HG02571 (cell line): ENCODE measurements at regions not wholly inside any gene's neighbourhood (a gene's known extent, or its start where the extent isn't known, plus 50 kb on each side); places are given as distances from the start of the nearest gene placed in this dataset.

ENCODE experiments used
- ATAC-seq: cut with Tn5 transposase; IDR thresholded peaks from one replicate; pipeline ENCODE4 v1.9.1; 2021; ENCODE audit warnings: mild to moderate bottlenecking, moderate library complexity; ENCODE audit not compliant: unreplicated experiment

DNA sequence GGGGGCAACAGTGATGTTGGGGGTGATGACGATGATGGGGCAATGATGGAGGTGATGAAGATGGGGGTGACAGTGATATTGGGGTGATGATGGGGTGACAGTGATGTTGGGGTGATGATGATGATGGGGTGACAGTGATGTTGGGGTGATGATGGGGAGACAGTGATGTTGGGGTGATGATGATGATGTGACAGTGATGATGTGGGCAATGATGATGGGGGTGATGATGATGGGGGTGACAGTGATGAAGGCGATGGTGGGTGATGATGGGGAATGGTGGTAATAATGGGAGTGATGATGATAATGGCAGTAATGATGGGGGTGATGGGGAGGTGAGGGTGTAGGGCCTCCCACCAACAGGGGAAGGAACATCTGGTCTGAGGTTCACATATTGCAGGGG lies 150.6 kb downstream of the ERMARD start:
- ATAC-seq, result no peak

DNA sequence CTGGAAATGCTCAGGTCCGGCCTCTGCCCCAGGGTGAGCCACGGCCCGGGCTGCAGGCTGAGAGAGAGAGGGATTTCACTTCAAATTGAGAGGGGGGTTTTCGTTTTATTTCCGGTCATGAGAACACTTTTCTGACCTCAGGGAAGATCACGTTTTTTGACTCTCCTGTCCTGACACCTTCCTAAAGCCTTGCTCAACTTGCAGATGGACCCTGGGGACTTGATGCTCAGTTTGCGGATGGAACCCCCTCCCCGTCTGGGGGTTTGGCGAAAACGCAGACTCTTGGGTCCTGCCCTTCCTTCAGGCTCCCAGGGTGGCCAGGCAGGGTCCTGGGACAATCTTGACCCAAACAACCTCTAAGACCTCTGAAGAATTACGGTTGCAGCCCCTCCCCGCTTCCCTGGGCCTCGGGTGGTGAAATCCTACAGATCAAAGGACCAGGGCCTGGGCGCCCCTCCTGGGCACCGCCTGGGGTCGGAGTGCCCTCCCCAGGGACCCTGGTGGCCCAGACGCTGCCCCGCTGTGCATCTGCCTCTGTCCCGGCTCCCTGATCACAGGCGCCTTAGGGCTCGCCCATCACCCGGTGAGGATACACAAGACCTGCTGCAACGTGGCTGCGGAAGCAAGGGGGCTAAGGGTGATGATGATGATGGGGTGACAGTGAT lies 148.2 kb downstream of the ERMARD start:
- ATAC-seq, result no peak

DNA sequence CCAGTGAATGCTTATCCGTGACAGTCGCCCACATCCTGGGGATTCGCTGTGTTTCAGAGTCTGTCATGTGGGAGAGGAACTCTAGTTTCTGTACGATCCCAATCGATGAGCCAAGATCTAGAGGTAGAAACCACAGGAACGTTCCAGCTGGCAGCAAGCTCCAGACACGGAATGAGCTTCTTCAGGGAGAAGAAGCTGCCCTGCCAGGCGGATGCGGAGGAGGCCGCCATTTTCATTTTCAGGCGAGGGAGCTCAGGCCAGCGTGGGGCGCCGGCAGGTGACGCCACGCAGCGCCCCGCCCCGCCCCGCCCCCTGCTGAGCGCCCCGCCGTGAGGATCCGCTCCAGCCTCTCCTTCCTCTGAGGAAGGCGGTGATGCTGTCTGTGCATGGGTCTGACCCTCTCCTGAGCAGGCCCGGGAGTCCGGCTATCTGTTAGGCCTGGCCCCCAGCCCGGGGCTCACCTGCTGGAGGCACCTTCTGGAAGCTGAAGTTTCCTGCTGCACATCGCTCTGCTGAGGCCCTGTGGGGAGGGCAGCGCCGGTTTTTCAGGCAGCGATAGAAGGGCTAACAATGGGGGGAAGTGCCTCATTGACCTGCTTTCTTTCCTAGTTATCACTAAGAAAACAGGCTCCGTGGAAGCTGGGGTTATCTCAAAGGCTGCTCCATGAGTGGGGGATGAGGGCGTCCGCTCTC lies 147.5 kb downstream of the ERMARD start:
- no peak for ATAC-seq

DNA sequence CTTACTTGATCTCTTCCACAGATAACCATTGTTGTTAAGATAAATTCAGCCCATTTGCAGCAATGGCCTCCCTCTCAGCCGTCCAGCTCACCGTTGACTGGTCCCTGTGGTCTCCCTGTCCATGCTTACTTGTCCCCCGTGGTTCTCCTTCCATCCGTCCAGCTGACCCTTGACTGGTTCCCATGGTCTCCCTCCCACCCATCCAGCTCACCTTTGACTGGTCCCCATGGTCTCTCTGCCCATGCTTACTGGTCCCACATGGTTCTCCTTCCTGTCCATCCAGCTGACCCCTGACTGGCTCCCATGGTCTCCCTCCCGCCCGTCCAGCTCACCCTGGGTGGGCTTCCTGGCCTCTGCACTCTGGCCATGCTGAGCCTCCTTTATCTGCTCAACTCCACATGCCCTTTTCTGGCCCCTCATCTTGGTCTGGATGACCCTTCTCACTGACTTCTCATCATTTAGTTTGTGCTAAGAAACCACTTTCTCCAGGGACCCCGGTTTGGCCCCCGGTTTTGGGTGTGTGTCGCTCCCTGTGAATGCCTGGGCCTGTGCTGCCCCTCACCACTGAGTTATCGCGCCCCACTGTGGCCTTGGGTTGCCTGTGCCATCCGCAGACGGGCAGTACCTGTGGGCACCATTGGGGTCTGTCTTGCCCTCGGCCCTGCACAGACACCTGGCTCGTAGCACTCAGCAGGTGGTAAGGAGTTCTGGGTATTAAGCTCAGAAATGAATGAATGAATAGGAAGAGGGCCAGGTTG lies 146.4 kb downstream of the ERMARD start:
- ATAC-seq, result no peak

DNA sequence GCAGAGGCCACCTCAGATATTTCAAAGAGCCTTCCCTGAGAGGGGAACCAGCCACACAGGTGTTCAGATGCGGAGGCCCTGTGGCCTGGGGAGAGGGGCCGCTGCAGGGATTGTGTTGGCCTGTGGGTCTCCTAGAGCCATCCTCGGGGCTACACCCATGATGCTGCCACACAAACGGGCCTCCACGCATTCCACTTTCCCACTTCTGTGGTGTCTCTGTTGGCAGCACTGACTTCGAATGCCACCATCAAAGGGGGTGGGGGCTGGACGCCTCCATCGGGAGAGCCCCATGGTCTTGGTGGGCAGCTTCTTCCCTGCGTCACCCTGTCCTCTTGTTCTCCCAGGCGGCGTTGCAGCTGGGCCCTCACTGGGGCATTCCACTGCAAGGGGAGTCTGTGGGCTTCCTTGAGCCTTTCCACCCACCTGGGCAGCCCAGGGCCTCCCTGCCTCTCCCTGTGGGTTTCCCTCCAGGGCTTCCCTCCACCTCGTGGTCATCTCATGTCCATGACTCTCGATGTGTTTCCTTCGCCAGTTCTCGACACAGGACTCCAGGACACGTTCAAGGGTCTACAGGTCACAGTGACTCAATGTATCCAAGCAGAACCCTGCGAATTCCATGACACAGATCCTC lies 145.5 kb downstream of the ERMARD start:
- no peak for ATAC-seq

DNA sequence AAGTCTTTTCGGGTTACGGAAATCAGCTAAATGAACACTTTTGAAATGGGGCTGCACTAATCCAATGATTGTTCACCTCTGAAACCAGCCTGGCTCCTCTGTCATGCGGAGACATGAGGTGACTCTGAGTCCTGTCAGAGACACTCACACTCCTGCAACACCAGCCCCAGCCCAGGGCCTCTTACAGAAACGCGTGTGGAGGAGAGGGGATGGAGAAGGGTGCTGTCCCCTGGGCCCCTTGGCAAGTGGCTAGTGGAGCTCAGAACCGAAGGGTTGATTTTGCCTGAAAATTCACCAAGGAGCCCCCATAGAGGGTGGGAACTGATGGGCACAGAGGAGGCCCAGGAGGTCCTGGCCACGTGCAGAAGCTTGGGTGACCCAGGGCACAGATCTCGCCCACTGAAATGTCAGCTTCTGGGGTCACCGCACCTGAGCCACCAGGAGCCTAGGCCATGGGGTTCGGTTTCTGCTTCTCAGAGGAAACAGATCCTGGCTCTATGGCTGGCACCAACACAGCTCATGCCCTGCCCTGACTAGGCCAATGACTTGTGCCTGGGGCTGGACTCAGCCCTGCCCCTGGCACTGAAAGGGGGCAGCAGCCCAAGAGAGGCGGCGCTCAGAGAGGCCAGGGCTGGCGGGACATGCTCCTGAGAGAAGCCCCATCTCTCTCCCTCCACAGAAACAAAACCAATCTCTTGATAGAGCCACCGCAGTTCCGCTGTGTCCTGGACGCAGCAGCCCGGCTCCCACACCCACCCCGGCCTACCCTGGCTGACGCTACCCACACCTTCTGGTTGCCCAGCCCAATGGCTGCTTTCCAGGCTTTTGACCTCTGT lies 144.7 kb downstream of the ERMARD start:
- no peak for ATAC-seq

DNA sequence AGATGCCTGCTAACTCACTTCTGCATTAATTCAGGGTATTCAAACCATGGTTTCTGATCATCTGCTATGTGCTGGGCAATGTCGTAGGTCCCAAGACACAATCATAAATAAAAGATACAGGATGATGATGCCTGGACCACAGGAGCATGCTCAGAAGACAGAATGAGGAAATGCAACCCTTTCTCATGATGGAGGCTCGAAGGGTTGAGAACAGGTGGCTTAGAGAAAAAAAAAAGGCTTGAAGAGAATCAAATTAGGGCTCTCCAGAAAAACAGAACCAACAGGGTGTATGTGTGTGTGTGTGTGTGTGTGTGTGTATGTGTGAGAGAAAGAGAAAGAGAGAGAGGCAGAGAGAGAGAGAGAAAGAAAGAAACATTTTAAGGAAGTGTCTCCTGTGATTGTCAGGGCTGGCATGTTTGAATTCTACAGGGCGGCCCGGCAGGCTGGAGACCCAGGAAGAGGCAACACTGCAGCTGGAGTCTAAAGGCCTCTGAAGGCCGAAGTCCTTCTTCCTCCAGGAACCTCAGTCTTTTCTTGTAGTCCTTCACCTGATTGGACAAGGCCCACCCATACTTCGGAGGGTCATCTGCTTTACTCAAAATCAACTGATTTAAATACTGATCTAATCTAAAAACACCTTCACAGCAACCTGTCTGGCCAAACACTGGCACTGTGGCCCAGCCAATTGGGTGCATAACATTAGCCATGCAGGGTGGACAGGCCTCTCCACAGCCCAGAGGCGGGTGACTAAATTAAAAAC lies 143.8 kb downstream of the ERMARD start:
- no peak for ATAC-seq

DNA sequence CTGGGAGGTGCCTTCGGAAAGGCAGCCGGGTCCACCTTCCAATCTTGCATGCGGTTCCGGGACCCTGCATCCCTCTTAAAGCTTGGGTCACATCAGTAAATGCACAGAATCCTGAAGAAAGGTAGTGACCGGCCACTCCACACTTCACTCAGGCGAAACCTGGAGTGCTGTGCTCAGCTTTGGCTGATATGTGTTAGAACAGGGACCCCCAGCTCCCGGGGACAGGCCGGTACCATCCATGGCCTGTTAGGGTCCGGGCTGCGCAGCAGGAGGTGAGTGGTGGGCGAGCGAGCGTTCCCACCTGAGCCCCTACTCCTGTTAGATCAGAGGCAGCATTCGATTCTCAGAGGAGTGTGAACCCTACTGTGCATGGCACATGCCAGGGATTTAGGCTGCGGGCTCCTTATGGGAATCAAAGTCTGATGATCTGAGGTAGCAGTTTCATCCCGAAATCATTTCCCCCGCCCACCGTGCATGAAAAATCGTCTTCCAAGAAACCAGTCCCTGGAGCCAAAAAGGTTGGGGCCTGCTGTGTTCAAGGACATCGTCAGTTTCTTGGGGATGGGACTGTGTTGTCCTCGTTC lies 143.0 kb downstream of the ERMARD start:
- no peak for ATAC-seq

DNA sequence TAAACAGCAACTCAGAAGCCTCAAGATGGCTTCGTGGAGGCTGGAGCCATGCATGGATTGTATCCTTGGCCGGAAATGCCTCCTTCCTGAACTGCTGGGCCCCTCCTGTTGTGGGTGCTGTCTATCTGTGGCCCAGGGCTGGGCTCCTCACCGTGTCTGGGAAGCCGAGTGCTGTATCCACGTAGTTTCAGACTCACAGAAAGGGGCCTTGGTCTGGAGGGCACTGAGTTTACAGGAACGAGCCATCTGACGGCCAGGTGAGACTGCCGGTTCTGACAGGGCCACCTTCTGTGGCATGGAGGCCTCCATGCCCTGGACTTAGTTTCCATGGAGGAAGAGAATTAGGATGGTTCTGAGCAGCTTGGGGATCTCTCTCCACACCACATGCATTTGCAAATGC lies 142.2 kb downstream of the ERMARD start:
- no peak for ATAC-seq

DNA sequence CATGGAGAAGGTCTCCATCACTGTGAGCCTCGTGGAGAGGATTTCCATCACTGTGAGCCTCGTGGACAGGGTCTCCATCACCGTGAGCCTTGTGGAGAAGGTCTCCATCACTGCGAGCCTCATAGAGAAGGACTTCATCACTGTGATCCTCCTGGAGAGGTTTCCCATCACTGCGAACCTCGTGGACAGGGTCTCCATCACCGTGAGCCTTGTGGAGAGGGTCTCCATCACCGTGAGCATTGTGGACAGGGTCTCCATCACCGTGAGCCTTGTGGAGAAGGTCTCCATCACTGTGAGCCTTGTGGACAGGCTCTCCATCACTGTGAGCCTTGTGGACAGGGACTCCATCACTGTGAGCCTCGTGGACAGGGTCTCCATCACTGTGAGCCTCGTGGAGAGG lies 140.4 kb downstream of the ERMARD start:
- no peak for ATAC-seq

DNA sequence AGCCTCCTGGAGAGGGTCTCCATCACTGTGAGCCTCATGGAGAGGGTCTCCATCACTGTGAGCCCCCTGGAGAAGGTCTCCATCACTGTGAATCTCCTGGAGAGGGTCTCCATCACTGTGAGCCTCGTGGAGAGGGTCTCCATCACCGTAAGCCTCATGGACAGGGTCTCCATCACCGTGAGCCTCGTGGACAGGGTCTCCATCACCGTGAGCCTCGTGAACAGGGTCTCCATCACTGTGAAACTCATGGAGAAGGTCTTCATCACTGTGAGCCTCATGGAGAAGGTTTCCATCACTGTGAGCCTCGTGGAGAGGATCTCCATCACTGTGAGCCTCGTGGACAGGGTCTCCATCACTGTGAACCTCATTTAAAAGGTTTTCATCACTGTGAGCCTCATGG lies 140.0 kb downstream of the ERMARD start:
- no peak for ATAC-seq

DNA sequence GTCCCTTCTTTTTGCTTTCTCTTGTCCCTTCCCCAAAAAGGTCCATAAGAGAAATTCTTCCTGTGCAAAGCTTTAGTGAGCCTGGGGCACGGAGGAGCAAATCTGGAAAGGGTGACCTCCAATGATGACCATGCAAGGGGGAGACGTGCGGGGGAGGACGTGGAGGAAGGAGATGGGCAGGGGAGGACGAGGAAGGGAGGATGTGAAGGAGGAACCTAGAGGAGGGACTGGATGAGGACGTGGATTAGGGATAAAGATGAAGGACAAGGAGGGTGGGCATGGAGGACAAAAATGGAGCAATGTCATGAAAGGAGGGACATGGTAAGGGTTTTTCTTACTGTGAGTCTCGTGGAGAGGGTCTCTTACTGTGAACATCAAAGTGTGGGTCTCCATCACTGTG lies 139.5 kb downstream of the ERMARD start:
- no peak for ATAC-seq

DNA sequence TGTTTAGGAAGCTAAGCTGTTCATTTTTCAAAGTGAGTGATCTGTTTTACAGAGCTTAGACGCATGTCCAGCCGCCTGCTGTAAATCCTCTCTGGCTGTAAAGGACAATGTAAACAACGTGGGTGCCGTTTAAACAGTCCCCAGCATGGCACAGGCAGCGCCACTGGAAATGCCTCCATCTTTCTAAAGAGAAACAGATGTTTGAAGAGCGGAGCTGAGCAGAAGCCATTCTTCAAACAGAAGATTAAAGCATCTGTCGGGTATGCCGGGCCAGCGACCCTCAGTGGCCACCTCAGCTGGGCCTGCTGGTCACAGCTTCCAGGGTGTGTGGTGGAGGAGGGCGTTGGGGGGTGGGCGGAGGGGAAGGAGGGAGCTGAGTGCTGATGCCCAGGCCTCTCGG lies 138.6 kb downstream of the ERMARD start:
- no peak for ATAC-seq

DNA sequence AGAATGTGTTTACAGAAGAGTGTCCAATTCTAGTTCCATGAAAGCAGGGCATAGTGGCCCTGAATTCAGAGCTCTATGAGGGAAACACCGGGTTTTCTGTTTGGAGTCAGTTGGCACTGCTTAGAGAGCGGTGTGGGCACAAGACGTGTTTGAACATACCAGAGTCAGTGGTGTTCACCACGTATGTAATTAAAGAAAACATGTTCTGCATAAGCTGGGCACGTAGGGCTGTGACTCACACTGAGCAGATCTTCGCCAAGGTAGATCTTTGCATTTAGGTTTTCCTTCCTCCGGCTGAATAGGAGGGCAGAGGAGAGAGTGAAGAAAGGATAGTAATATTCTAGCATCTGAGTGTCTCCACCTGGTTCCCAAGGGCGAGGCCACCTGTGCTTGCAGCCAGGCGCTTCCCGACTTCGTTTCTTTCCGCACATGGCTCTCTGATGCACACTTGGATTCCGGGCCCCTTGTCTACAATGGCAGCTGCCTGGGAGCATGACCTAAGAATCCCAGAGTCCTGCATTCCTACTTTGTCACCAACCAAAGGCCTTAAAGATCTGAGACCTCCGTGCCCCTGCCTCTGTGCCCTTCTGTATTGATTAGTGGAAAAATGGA lies 136.2 kb downstream of the ERMARD start:
- no peak for ATAC-seq

DNA sequence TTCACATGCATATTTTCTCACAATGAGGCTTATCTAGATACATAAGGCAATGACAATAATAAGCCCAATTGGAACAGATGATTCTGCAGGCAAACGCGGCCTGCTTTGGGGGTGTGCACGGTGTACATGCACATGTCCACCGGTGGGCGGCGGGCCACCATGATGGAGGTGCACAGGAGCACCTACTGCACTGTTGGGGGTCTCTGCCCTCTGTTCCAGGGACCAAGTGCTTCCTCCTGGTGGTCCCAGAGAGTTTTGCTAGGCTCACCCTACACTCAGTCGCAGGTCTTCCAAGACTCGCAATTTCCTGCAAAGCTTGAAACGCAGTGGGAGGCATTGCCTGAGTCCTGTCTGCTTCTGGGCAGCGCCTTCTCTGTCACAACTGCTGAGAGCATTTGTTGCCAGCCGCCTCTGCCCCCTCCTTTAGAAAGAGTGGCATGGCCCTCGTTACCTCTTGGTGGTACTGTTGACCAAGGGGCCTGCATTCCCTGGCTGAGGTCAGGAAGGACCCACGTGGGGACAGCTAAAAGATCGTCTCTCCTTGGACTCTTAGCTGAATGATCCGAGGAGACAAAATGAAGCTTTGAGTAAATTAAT lies 135.3 kb downstream of the ERMARD start:
- ATAC-seq, result no peak

DNA sequence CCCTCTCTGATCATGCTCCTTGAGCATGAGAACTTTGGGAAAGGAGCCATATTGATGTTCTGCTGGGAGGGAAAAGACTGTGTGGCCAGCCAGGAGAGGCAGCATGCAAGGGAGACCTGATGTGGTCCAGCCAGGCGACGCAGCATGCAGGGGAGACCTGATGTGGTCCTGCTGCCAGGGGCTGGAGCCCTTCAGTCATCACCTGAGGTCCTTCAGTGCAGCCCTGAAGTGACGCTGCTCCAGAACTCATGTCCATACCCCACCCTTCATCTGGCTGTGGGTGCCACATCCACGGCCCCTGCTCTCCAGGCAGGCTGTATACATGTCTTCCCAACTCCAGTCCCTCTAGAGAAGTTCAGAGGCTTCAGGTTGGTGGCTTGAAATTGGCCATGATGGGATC lies 134.4 kb downstream of the ERMARD start:
- no peak for ATAC-seq

DNA sequence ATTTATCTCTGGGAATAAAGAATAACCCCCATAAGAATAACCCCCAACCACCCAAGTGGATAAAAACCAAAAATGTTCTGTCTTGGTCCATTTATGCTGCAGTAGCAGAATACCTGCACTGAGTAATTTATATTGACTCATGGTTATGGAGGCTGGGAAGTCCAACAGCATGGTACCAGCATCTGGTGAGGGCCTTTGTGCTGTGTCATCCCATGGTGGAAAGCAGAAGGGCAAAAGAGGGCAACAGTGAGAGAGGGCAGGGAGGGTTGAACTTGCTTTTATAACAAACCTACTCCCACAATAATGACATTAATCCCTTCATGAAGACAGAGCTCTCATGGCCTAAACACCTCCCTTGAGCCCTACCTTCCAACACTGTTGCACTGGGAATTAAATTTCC lies 133.7 kb downstream of the ERMARD start:
- ATAC-seq, result no peak

DNA sequence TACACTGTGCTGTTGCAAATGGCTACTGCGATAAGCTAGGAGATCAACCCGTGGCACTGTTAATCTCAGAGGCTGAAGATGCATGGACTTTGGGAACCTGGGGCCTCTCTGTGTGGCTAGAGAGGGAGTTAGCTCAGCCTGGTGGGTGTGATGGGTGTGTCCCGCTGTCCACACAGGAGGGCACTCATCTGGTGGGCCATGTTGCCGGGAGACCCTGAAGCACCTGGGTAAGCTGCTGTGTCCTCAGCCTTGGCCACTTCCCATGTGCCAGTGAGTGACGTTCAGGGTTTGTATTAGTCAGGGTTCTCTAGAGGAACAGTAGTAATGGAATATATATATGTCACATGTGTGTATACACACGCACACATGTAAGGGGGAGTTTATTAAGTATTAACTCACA lies 132.7 kb downstream of the ERMARD start:
- no peak for ATAC-seq

DNA sequence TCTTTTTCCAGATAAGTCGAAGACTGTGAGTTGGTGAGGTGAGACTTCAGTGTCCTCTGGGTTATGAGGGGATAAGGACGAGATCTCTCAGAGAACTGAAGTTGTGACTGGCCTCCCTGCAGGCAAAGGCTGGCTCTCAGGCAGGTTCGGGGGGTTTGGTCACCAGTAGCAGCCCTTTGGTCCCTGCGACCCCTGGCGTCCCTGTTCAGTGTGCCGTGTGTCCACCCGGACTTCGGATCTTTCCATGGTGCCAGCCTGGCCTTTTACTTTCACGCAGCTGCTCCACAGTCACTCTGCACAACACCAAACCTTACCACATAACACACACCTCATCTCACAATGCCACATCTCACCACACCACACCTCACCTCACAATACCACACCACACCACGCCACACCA lies 131.9 kb downstream of the ERMARD start:
- no peak for ATAC-seq
